Neural cell (in vitro differentiated cells): ENCODE measurements at regions not wholly inside any gene's neighbourhood (a gene's known extent, or its start where the extent isn't known, plus 50 kb on each side); places are given as distances from the start of the nearest gene placed in this dataset.

Experiments
- H2AFZ ChIP-seq: fragments of 200-600, 300-800 bp; sonication (generic), shearing (Covaris generic); 2 replicates; pipeline ENCODE4 v1.6.0; 2014; ENCODE audit warnings: low read depth, mild to moderate bottlenecking, antibody characterized with exemption, low read length, moderate library complexity
- H3F3A ChIP-seq: fragments of 200-600 bp; shearing (Covaris generic); 2 replicates; pipeline ENCODE4 v1.6.1; 2016; ENCODE audit warnings: mild to moderate bottlenecking, moderate library complexity, mixed read lengths, antibody characterized with exemption, low read length; ENCODE audit not compliant: insufficient read depth, poor library complexity, severe bottlenecking
- H3K27ac ChIP-seq: fragments of 200-600, 300-800 bp; sonication (generic), shearing (Covaris generic); 2 replicates; pipeline ENCODE4 v1.5.1; 2014; ENCODE audit warnings: mild to moderate bottlenecking, low read length, moderate library complexity
- H3K27me3 ChIP-seq: fragments of 300-800, 200-600 bp; sonication (generic), shearing (Covaris generic); 2 replicates; pipeline ENCODE4 v1.6.0; 2014; ENCODE audit warnings: mild to moderate bottlenecking, low read depth, low read length, moderate library complexity; ENCODE audit not compliant: insufficient read depth
- H3K36me3 ChIP-seq: fragments of 300-800, 200-600 bp; sonication (generic), shearing (Covaris generic); 2 replicates; pipeline ENCODE4 v1.5.1; 2014; ENCODE audit warnings: mild to moderate bottlenecking, antibody characterized with exemption, low read length, moderate library complexity; ENCODE audit not compliant: insufficient read depth
- H3K4me2 ChIP-seq: fragments of 300-800, 200-600 bp; sonication (generic), shearing (Covaris generic); 2 replicates; pipeline ENCODE4 v1.6.0; 2014; ENCODE audit warnings: mild to moderate bottlenecking, low read length
- H3K4me3 ChIP-seq: fragments of 300-800, 200-600 bp; sonication (generic), shearing (Covaris generic); 2 replicates; pipeline ENCODE4 v1.5.1; 2014; ENCODE audit warnings: mild to moderate bottlenecking, low read length, moderate library complexity
- H3K79me2 ChIP-seq: fragments of 200-600 bp; shearing (Covaris generic); replicated peaks from 2 replicates; pipeline ENCODE4 v1.6.0; 2014; ENCODE audit warnings: mild to moderate bottlenecking, low read length, moderate library complexity; ENCODE audit not compliant: insufficient read depth
- H3K9ac ChIP-seq: fragments of 300-800, 200-600 bp; sonication (generic), shearing (Covaris generic); 2 replicates; pipeline ENCODE4 v1.6.1; 2016; ENCODE audit warnings: mild to moderate bottlenecking, low read length, mixed read lengths
- H3K9me2 ChIP-seq: fragments of 200-600 bp; shearing (Covaris generic); 2 replicates; pipeline ENCODE4 v1.6.1; 2016; ENCODE audit warnings: mild to moderate bottlenecking, low read length, mixed read lengths; ENCODE audit not compliant: insufficient read depth
- H3K9me3 ChIP-seq: fragments of 200-600, 300-800 bp; sonication (generic), shearing (Covaris generic); 2 replicates; pipeline ENCODE4 v1.6.1; 2016; ENCODE audit warnings: mild to moderate bottlenecking, mixed run types, low read length, moderate library complexity, mixed read lengths
- H4K20me1 ChIP-seq: fragments of 200-600 bp; shearing (Covaris generic); 2 replicates; pipeline ENCODE4 v1.6.1; 2016; ENCODE audit warnings: mild to moderate bottlenecking, mixed run types; ENCODE audit not compliant: insufficient read depth
- CTCF ChIP-seq: fragments of 450-650 bp; IDR thresholded peaks from 2 replicates; pipeline ENCODE4 v1.5.1; 2014; ENCODE audit warnings: antibody characterized with exemption, mild to moderate bottlenecking, moderate library complexity; ENCODE audit not compliant: poor library complexity, severe bottlenecking
- EP300 ChIP-seq: fragments of 450-650 bp; conservative IDR thresholded peaks from 2 replicates; pipeline ENCODE4 v1.6.1; 2014; ENCODE audit warnings: antibody characterized with exemption, mild to moderate bottlenecking, moderate library complexity; ENCODE audit not compliant: poor library complexity, severe bottlenecking
- EZH2 ChIP-seq: fragments of 200-600, 300-800 bp; shearing (Covaris generic), sonication (generic); IDR thresholded peaks from 2 replicates; pipeline ENCODE4 v1.6.1; 2014; ENCODE audit warnings: antibody characterized with exemption, low read length, borderline replicate concordance, mild to moderate bottlenecking; ENCODE audit not compliant: insufficient read depth, poor library complexity, severe bottlenecking
- MXI1 ChIP-seq: fragments of 450-650 bp; conservative IDR thresholded peaks from 2 replicates; pipeline ENCODE4 v1.6.1; 2014; ENCODE audit warnings: antibody characterized with exemption, mild to moderate bottlenecking; ENCODE audit not compliant: poor library complexity, severe bottlenecking
- POLR2AphosphoS5 ChIP-seq: IDR thresholded peaks from 2 replicates; pipeline ENCODE4 v1.6.1; 2012
- RAD21 ChIP-seq: fragments of 450-650 bp; conservative IDR thresholded peaks from 2 replicates; pipeline ENCODE4 v1.6.1; 2014; ENCODE audit warnings: antibody characterized with exemption, mild to moderate bottlenecking, moderate library complexity
- REST ChIP-seq: IDR thresholded peaks from 2 replicates; pipeline ENCODE4 v1.6.1; 2012; ENCODE audit warnings: borderline replicate concordance
- SMC3 ChIP-seq: fragments of 450-650 bp; conservative IDR thresholded peaks from 2 replicates; pipeline ENCODE4 v1.6.1; 2014; ENCODE audit warnings: antibody characterized with exemption, mild to moderate bottlenecking, moderate library complexity; ENCODE audit not compliant: poor library complexity
- TAF1 ChIP-seq: IDR thresholded peaks from 2 replicates; pipeline ENCODE4 v1.6.1; 2012; ENCODE audit warnings: low read depth

- no peaks in the 10 kb centered on the region for H3K9me3 ChIP-seq
- H3F3A ChIP-seq, result no peaks in the 10 kb centered on the region
- H3K27me3 ChIP-seq, result no peaks in the 10 kb centered on the region
- H3K4me3 ChIP-seq, result no peak overlapping the region
- H3K9me2 ChIP-seq, result no peaks in the 10 kb centered on the region
- H3K27ac ChIP-seq, result no peak overlapping the region
- no peaks in the 10 kb centered on the region for H4K20me1 ChIP-seq
- no peak overlapping the region for H3K4me2 ChIP-seq
- no peak for TF ChIP-seq POLR2AphosphoS5
- TF ChIP-seq RAD21, result no peak
- no peak for TF ChIP-seq REST
- no peak for TF ChIP-seq TAF1
- no peak for TF ChIP-seq SMC3
- no peak for TF ChIP-seq MXI1
- no peak for TF ChIP-seq CTCF
- no peak for TF ChIP-seq EZH2
- TF ChIP-seq EP300, result no peak
- no peak overlapping the region for H3K9ac ChIP-seq
- H3K79me2 ChIP-seq, result no peaks in the 10 kb centered on the region
- no peaks in the 10 kb centered on the region for H3K36me3 ChIP-seq
- H2AFZ ChIP-seq, result no peak overlapping the region
Measured at GRCh38 chr2:109681633-109682380, 67.6 kb downstream of the SOWAHC start.

GRCh38 chr2:109683452-109683851, 69.3 kb downstream of the SOWAHC start:
- no peak for TF ChIP-seq MXI1
- TF ChIP-seq REST, result no peak
- TF ChIP-seq TAF1, result no peak
- no peak for TF ChIP-seq SMC3
- TF ChIP-seq POLR2AphosphoS5, result no peak
- no peak for TF ChIP-seq RAD21
- no peak for TF ChIP-seq CTCF
- no peak for TF ChIP-seq EP300
- TF ChIP-seq EZH2, result no peak
- Histone ChIP-seq H3K79me2 (no peaks in the 10 kb centered on the region), H3K9me3 (no peaks in the 10 kb centered on the region), H3K36me3 (no peaks in the 10 kb centered on the region), H2AFZ (no peak overlapping the region), H3K9ac (no peak overlapping the region), H3K4me2 (no peak overlapping the region), H4K20me1 (no peaks in the 10 kb centered on the region), H3F3A (no peaks in the 10 kb centered on the region), H3K9me2 (no peaks in the 10 kb centered on the region), H3K4me3 (no peak overlapping the region), H3K27ac (no peak overlapping the region), H3K27me3 (no peaks in the 10 kb centered on the region)
